GM12873 (cell line): ENCODE measurements at regions not wholly inside any gene's neighbourhood (a gene's known extent, or its start where the extent isn't known, plus 50 kb on each side); places are given as distances from the start of the nearest gene placed in this dataset.

ENCODE experiments used
- TF ChIP-seq, protein P1 (sequence below): IDR thresholded peaks from 2 replicates; pipeline ENCODE4 v1.5.1; 2012; ENCODE audit warnings: low read depth, mild to moderate bottlenecking, moderate library complexity, low read length, control low read depth; ENCODE audit not compliant: insufficient read depth; ENCODE audit errors: missing control alignments

DNA sequence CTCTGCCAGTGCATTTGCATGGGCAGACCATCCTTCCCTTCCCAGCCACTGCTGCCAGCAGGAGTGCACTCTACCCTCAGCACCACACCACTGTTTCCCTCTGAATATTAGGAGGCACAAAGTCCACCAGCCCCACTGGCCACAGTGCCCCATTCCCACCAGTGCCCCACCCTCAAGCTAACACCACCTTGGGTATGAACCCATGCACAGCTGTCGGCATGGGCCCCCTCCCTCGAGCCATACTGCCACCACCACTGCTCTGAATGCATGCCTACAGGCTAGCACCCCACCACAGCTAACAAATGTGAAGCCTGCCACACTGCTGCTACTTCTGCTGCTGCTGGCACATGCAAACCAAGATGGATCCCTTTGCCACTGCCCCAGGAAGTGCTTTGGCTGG is 810.4 kb downstream of the TRAM1L1 start:
- TF ChIP-seq, protein P1, sequence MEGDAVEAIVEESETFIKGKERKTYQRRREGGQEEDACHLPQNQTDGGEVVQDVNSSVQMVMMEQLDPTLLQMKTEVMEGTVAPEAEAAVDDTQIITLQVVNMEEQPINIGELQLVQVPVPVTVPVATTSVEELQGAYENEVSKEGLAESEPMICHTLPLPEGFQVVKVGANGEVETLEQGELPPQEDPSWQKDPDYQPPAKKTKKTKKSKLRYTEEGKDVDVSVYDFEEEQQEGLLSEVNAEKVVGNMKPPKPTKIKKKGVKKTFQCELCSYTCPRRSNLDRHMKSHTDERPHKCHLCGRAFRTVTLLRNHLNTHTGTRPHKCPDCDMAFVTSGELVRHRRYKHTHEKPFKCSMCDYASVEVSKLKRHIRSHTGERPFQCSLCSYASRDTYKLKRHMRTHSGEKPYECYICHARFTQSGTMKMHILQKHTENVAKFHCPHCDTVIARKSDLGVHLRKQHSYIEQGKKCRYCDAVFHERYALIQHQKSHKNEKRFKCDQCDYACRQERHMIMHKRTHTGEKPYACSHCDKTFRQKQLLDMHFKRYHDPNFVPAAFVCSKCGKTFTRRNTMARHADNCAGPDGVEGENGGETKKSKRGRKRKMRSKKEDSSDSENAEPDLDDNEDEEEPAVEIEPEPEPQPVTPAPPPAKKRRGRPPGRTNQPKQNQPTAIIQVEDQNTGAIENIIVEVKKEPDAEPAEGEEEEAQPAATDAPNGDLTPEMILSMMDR = no peak

DNA sequence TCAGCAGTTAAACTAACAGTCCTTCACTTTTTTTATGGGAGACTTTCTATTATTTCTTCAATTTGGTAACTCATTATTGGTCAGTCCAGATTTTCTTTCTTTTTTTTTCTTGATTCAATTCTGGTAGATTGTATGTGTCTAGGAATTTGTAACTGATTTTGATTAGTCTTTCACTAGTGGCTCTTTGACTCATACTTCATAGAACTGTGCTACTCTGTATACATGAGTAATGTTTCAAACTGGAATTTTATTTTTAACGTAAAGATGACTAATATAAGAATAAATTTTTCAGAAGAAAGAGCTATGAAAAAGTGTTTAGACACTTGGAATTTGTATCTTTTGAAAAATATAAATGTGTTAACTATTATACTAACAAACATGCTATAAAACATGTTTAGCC is 813.0 kb downstream of the TRAM1L1 start:
- TF ChIP-seq, protein P1 = no peak

DNA sequence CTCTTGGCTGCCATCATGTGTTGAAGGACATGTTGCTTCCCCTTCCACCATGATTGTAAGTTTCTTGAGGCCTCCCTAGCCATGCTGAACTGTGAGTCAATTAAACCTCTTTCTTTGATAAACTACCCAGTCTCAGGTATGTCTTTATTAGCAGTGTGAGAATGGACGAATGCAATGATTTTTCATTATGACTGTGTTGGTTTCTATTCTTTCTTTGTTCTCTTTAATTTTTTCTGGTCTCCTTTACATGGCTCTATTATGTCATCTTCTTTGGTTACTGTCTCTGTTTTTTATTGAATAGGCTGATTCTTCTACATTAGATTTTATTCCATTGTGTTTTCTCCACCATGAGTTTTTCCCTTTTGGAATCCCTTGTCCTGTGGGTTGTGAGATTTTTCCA is 840.6 kb downstream of the TRAM1L1 start:
- TF ChIP-seq, protein P1 = no peak

DNA sequence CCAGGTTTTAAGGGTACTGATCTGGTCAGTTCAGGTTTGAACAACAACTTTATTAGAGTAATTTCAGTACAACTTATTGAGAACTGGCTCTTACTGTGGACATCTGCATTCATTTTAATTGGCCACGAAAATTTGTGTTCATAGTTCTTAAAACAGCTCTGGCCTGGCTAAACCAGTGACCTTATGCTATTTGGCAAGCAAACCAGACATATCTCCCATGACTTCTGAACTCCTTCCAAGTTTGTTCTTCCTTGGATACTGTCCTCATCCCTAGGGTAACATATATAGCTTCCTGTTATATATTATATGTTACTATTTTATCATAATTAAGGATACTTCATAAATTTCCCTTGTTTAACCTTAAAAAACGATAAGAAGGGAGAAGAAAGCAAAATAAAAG is 841.9 kb downstream of the TRAM1L1 start:
- TF ChIP-seq, protein P1 = no peak

DNA sequence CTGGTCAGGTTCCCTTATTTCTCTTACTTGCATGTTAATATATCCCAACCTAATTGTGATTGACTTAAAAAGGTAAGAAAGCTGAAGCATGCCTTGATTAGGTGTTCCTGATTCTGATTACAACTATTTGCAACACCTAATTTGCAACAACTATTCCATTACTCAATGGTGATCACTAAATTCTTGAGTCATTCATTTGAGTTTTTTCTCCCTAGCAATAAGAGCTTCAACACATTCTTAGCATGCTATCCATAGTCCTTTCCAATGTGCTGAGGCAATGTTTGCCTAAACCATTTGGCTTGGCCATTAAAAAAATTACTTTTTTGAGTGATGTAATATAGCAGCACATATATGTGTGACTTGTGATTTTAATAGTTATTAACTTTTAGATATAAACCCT is 851.4 kb downstream of the TRAM1L1 start:
- TF ChIP-seq, protein P1 = no peak

DNA sequence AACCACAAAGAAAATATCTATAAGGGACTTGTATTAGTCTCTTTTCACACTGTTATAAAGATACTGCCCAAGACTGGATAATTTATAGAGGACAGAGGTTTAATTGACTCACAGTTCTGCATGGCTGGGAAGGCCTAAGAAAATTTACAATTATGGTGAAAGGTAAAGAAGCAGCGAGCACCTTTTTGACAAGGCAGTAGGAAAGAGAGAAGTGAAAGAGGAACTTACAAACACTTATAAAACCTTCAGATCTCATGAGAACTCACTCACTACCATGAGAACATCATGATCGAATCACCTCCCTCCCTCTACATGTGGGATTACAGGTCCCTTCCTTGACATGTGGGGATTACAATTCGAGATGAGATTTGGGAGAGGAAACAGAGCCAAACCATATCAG is 856.0 kb downstream of the TRAM1L1 start:
- TF ChIP-seq, protein P1 = no peak

DNA sequence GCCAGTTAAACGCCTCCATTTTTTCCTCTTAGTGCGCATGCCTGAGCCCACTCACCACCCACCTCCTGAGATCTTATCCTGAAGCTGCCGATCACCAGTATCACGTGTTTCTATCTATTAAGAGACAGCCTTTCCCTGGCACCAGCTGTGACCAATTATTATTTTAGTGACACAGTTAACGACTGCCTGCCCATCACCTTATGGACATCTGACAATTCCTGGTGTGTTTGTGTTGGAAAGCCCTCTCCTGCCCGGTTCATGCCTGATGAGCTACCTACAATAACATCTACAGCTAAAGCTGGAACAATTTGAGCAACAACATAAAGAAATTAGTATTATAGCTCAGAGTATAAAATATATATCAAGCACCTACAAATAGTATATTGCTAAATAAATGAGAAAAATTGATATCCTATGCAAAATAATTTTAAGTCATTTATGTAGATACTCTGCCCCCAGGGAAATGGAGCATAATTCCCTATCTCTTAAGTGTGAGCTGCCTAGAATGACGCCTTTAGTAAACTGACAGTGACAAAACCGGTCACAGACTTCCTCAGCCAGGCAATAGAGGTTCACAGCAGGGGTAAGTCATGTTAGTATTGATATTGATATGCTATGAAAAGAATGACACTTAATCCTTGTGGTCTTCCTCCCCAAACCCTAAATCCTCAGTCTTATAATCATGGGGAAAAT is 862.2 kb downstream of the TRAM1L1 start:
- TF ChIP-seq, protein P1 = no peak
